Panc1 (cell line): ENCODE measurements at regions not wholly inside any gene's neighbourhood (a gene's known extent, or its start where the extent isn't known, plus 50 kb on each side); places are given as distances from the start of the nearest gene placed in this dataset.

Experiments
- ATAC-seq: fragments of 200-7000 bp; cut with Tn5 transposase; 2 replicates; pipeline ENCODE4 v1.9.1; 2020; ENCODE audit warnings: mild to moderate bottlenecking, moderate library complexity
- BruUV-seq: library from RNA; stranded (reverse); fragments of 400-500 nt; replicated peaks from 2 replicates; lab custom pipeline; 2021; lab: Mats Ljungman, UMichigan
- CTCF ChIA-PET: fragments of 300-600 bp; sonication (Branson Sonifier 250); formaldehyde crosslinking; loops from one replicate; lab custom pipeline; 2022; ENCODE audit warnings: antibody characterized with exemption; lab: Charles Lee
- POLR2A ChIA-PET: fragments of 300-600 bp; sonication (Branson Sonifier 250); formaldehyde crosslinking; loops from one replicate; lab custom pipeline; 2022; ENCODE audit warnings: antibody characterized with exemption; lab: Charles Lee
- DNase-seq: peaks from one replicate; pipeline ENCODE4 v3.0.0-alpha.2; 2010; ENCODE audit warnings: low read depth, low spot score
- H3K27ac ChIP-seq: 2 replicates; pipeline ENCODE4 v1.5.1; 2011; ENCODE audit warnings: mild to moderate bottlenecking, low read length, inconsistent platforms
- H3K27me3 ChIP-seq: fragments of 200-500 bp; sonication (Bioruptor generic); 2 replicates; pipeline ENCODE4 v1.6.0; 2014; ENCODE audit warnings: low read length, inconsistent platforms; ENCODE audit not compliant: control insufficient read depth, insufficient read depth
- H3K36me3 ChIP-seq: fragments of 200-500 bp; sonication (Bioruptor generic); 2 replicates; pipeline ENCODE4 v1.5.1; 2014; ENCODE audit warnings: inconsistent platforms, mild to moderate bottlenecking, low read length, moderate library complexity; ENCODE audit not compliant: control insufficient read depth, insufficient read depth
- H3K4me1 ChIP-seq: 2 replicates; pipeline ENCODE4 v1.5.1; 2011; ENCODE audit warnings: inconsistent platforms, mild to moderate bottlenecking, low read length, moderate library complexity; ENCODE audit not compliant: control insufficient read depth, insufficient read depth
- H3K4me3 ChIP-seq, 2 experiments: 2 replicates each; pipeline ENCODE4 v1.5.1; 2011 to 2012; ENCODE audit warnings: low read depth in 2 of 2, low read length in 2 of 2, mild to moderate bottlenecking in 2 of 2, inconsistent platforms in 1 of 2, moderate library complexity in 1 of 2
- H3K9me3 ChIP-seq: fragments of 200-500 bp; sonication (Bioruptor generic); 2 replicates; pipeline ENCODE4 v1.5.1; 2014; ENCODE audit warnings: low read depth, mild to moderate bottlenecking, inconsistent platforms, low read length, moderate library complexity; ENCODE audit not compliant: control insufficient read depth, insufficient read depth
- CTCF ChIP-seq: fragments of 450-650 bp; IDR thresholded peaks from 2 replicates; pipeline ENCODE4 v1.5.1; 2017; ENCODE audit warnings: mild to moderate bottlenecking
- POLR2AphosphoS5 ChIP-seq: IDR thresholded peaks from 2 replicates; pipeline ENCODE4 v1.6.1; 2012; ENCODE audit warnings: mild to moderate bottlenecking, low read depth, low read length, moderate library complexity
- REST ChIP-seq, 2 experiments: IDR thresholded peaks; 2 replicates each; pipeline ENCODE4 v1.6.1; 2011 to 2012; ENCODE audit warnings: low read depth in 2 of 2, control low read depth in 1 of 2, low read length in 1 of 2, mild to moderate bottlenecking in 1 of 2, moderate library complexity in 1 of 2; ENCODE audit not compliant: insufficient read depth in 1 of 2
- SIN3A ChIP-seq: IDR thresholded peaks from 2 replicates; pipeline ENCODE4 v1.6.1; 2012; ENCODE audit warnings: low read depth, mild to moderate bottlenecking, low read length, moderate library complexity, borderline replicate concordance; ENCODE audit not compliant: insufficient read depth
- TCF7L2 ChIP-seq: IDR thresholded peaks from 2 replicates; pipeline ENCODE4 v1.6.1; 2011; ENCODE audit warnings: mild to moderate bottlenecking, low read depth, low read length, inconsistent platforms
- in situ Hi-C: cut with HindIII; loops from 2 replicates; pipeline ENCODE4 v1.10.0; 2016; ENCODE audit warnings: low sequenced_read_pairs, low pct_unique_long_range_greater_than_20kb
- intact Hi-C: fragments of 100-400 bp; cut with micrococcal nuclease; formaldehyde crosslinking; loops from one replicate; pipeline ENCODE4 v1.10.0; 2022; ENCODE audit not compliant: unreplicated experiment

GRCh38 chr20:40232756-40233155 is 456.3 kb downstream of the MAFB start:
- no peak for ATAC-seq
- ChIA-PET POLR2A (no interaction called here), CTCF (no interaction called here)
- no peak for DNase-seq
- Histone ChIP-seq H3K36me3 (no peaks in the 10 kb centered on the region), H3K27ac (no peak overlapping the region), H3K4me1 (no peaks in the 10 kb centered on the region), H3K9me3 (no peaks in the 10 kb centered on the region), H3K4me3 (no peak overlapping the region), H3K27me3 (no peaks in the 10 kb centered on the region)
- intact Hi-C loops, result no loop called here
- in situ Hi-C loops, result no loop called here
- TF ChIP-seq TCF7L2, result no peak
- no peak for TF ChIP-seq REST (IDR thresholded peaks at IDR 0.05; ENCODE audit: insufficient read depth in 1 of 2, low read depth in 2 of 2, low read length in 1 of 2)
- no peak for TF ChIP-seq SIN3A
- TF ChIP-seq CTCF, result no peak
- TF ChIP-seq POLR2AphosphoS5, result no peak
- BruUV-seq, result no TSS peak

GRCh38 chr20:40232273-40232672 is 456.8 kb downstream of the MAFB start:
- H3K4me3 ChIP-seq, result no peak overlapping the region
- DNase-seq (no peak), ATAC-seq (no peak)
- CTCF ChIA-PET, result no interaction called here
- POLR2A ChIA-PET, result no interaction called here
- TF ChIP-seq SIN3A (no peak), TCF7L2 (no peak), POLR2AphosphoS5 (no peak), REST (IDR thresholded peaks at IDR 0.05; ENCODE audit: insufficient read depth in 1 of 2, low read depth in 2 of 2, low read length in 1 of 2) (no peak), CTCF (no peak)
- H3K27ac ChIP-seq, result no peak overlapping the region
- H3K27me3 ChIP-seq, result no peaks in the 10 kb centered on the region
- no TSS peak for BruUV-seq
- H3K36me3 ChIP-seq, result no peaks in the 10 kb centered on the region
- in situ Hi-C loops, result no loop called here
- intact Hi-C loops, result no loop called here
- H3K4me1 ChIP-seq, result no peaks in the 10 kb centered on the region
- no peaks in the 10 kb centered on the region for H3K9me3 ChIP-seq
